Choroid plexus epithelial cell (primary cell): ENCODE measurements at regions not wholly inside any gene's neighbourhood (a gene's known extent, or its start where the extent isn't known, plus 50 kb on each side); places are given as distances from the start of the nearest gene placed in this dataset.

ENCODE experiments used
- DNase-seq: peaks from one replicate; pipeline ENCODE4 v3.0.0-alpha.2; 2010; ENCODE audit warnings: low read depth
- H3K4me3 ChIP-seq: 2 replicates; pipeline ENCODE4 v1.5.1; 2011; ENCODE audit warnings: low read depth, mild to moderate bottlenecking, control low read depth, low read length, moderate library complexity
- CTCF ChIP-seq: conservative IDR thresholded peaks from 2 replicates; pipeline ENCODE4 v1.5.1; 2011; ENCODE audit warnings: low read depth, mild to moderate bottlenecking, control low read depth, inconsistent platforms, low read length, moderate library complexity

GRCh38 chr7:12872487-12872886 is 185.1 kb downstream of the ARL4A start:
- no peak overlapping the region for H3K4me3 ChIP-seq
- no peak for DNase-seq
- TF ChIP-seq CTCF, result no peak

GRCh38 chr7:12873571-12873970 is 186.1 kb downstream of the ARL4A start:
- no peak for TF ChIP-seq CTCF
- DNase-seq, result no peak
- H3K4me3 ChIP-seq, result no peak overlapping the region

GRCh38 chr7:12879139-12879538 is 191.7 kb downstream of the ARL4A start:
- no peak overlapping the region for H3K4me3 ChIP-seq
- no peak for TF ChIP-seq CTCF
- no peak for DNase-seq

GRCh38 chr7:12881712-12882111 is 194.3 kb downstream of the ARL4A start:
- DNase-seq, result no peak
- no peak for TF ChIP-seq CTCF
- no peak overlapping the region for H3K4me3 ChIP-seq

- H3K4me3 ChIP-seq, result no peak overlapping the region
- DNase-seq, result no peak
- TF ChIP-seq CTCF, result no peak
Observed at GRCh38 chr7:12882710-12883109, 195.3 kb downstream of the ARL4A start.

- no peak overlapping the region for H3K4me3 ChIP-seq
- peak; percentile 15 for DNase-seq
- no peak for TF ChIP-seq CTCF
Observed at GRCh38 chr7:12884033-12884432, 196.6 kb downstream of the ARL4A start.

GRCh38 chr7:12884856-12885440 is 197.5 kb downstream of the ARL4A start:
- TF ChIP-seq CTCF, result no peak
- DNase-seq, result peak; percentile 64
- H3K4me3 ChIP-seq, result no peak overlapping the region
